Brain microvascular endothelial cell (primary cell): ENCODE measurements at regions not wholly inside any gene's neighbourhood (a gene's known extent, or its start where the extent isn't known, plus 50 kb on each side); places are given as distances from the start of the nearest gene placed in this dataset.

Experiments
- DNase-seq: peaks from one replicate; pipeline ENCODE4 v3.0.0-alpha.2; 2020
- H3K27ac ChIP-seq: fragments of 250-450 bp; sonication (Bioruptor Pico); 2 replicates; pipeline ENCODE4 v1.5.1; 2020; ENCODE audit warnings: mild to moderate bottlenecking, moderate library complexity
- H3K27me3 ChIP-seq: fragments of 250-450 bp; sonication (Bioruptor Pico); replicated peaks from 2 replicates; pipeline ENCODE4 v1.5.1; 2020; ENCODE audit warnings: mild to moderate bottlenecking
- H3K36me3 ChIP-seq: fragments of 250-450 bp; sonication (Bioruptor Pico); replicated peaks from 2 replicates; pipeline ENCODE4 v1.5.1; 2020; ENCODE audit warnings: mild to moderate bottlenecking
- H3K4me3 ChIP-seq: 2 replicates; pipeline ENCODE4 v1.5.1; 2011; ENCODE audit warnings: low read depth, mild to moderate bottlenecking, control low read depth, low read length, moderate library complexity
- CTCF ChIP-seq: IDR thresholded peaks from 2 replicates; pipeline ENCODE4 v1.5.1; 2011; ENCODE audit warnings: low read depth, mild to moderate bottlenecking, moderate library complexity, low read length, control low read depth, inconsistent platforms; ENCODE audit errors: missing control alignments
- in situ Hi-C: cut with HindIII; loops from 2 replicates; pipeline ENCODE4 v1.10.0; 2017; ENCODE audit warnings: low sequenced_read_pairs, low pct_ligation_motif_present

- in situ Hi-C loops: no loop called here
These were observed 273.8 kb upstream of the CLNK start for GRCh38 chr4:10958226-10958856.

GRCh38 chr4:10951306-10951705 is 266.7 kb upstream of the CLNK start:
- Histone ChIP-seq H3K27me3 (no peaks in the 10 kb centered on the region), H3K4me3 (no peak overlapping the region), H3K27ac (no peak overlapping the region), H3K36me3 (no peaks in the 10 kb centered on the region)
- TF ChIP-seq CTCF: no peak
- in situ Hi-C loops: no loop called here
- DNase-seq: no peak

More at GRCh38 chr4:10958226-10958856, 273.8 kb upstream of the CLNK start:
- no peaks in the 10 kb centered on the region for H3K36me3 ChIP-seq
- no peaks in the 10 kb centered on the region for H3K27me3 ChIP-seq
- H3K27ac ChIP-seq: no peak overlapping the region
- DNase-seq: no peak
- TF ChIP-seq CTCF: no peak
- H3K4me3 ChIP-seq: no peak overlapping the region

- in situ Hi-C loops: no loop called here
- no peak for TF ChIP-seq CTCF
- no peak overlapping the region for H3K27ac ChIP-seq
- H3K27me3 ChIP-seq: no peaks in the 10 kb centered on the region
- no peak overlapping the region for H3K4me3 ChIP-seq
- DNase-seq: no peak
- no peaks in the 10 kb centered on the region for H3K36me3 ChIP-seq
These were observed 264.6 kb upstream of the CLNK start for GRCh38 chr4:10949039-10949733.

GRCh38 chr4:10947898-10948297 is 263.3 kb upstream of the CLNK start:
- in situ Hi-C loops: no loop called here
- TF ChIP-seq CTCF: no peak
- H3K36me3 ChIP-seq: no peaks in the 10 kb centered on the region
- H3K27me3 ChIP-seq: no peaks in the 10 kb centered on the region
- no peak for DNase-seq
- no peak overlapping the region for H3K27ac ChIP-seq
- no peak overlapping the region for H3K4me3 ChIP-seq

GRCh38 chr4:10944321-10944720 is 259.8 kb upstream of the CLNK start:
- TF ChIP-seq CTCF: no peak
- no peaks in the 10 kb centered on the region for H3K27me3 ChIP-seq
- H3K4me3 ChIP-seq: no peak overlapping the region
- in situ Hi-C loops: no loop called here
- H3K27ac ChIP-seq: no peak overlapping the region
- DNase-seq: no peak
- H3K36me3 ChIP-seq: no peaks in the 10 kb centered on the region
